HL-60 (cell line): ENCODE measurements at regions not wholly inside any gene's neighbourhood (a gene's known extent, or its start where the extent isn't known, plus 50 kb on each side); places are given as distances from the start of the nearest gene placed in this dataset.

Source experiments
- POLR2AphosphoS5 ChIP-seq: IDR thresholded peaks from 2 replicates; pipeline ENCODE4 v1.6.1; 2012; ENCODE audit warnings: low read depth
- REST ChIP-seq: IDR thresholded peaks from 2 replicates; pipeline ENCODE4 v1.6.1; 2012; ENCODE audit warnings: low read depth; ENCODE audit not compliant: insufficient replicate concordance
- SPI1 ChIP-seq: IDR thresholded peaks from 2 replicates; pipeline ENCODE4 v1.6.1; 2012; ENCODE audit warnings: low read depth, mild to moderate bottlenecking, borderline replicate concordance
- TF ChIP-seq, protein P1 (sequence below): IDR thresholded peaks from one replicate; pipeline ENCODE4 v1.5.1; 2011; ENCODE audit warnings: low read length, control low read depth, inconsistent platforms; ENCODE audit not compliant: insufficient read depth

- TF ChIP-seq, protein P1, sequence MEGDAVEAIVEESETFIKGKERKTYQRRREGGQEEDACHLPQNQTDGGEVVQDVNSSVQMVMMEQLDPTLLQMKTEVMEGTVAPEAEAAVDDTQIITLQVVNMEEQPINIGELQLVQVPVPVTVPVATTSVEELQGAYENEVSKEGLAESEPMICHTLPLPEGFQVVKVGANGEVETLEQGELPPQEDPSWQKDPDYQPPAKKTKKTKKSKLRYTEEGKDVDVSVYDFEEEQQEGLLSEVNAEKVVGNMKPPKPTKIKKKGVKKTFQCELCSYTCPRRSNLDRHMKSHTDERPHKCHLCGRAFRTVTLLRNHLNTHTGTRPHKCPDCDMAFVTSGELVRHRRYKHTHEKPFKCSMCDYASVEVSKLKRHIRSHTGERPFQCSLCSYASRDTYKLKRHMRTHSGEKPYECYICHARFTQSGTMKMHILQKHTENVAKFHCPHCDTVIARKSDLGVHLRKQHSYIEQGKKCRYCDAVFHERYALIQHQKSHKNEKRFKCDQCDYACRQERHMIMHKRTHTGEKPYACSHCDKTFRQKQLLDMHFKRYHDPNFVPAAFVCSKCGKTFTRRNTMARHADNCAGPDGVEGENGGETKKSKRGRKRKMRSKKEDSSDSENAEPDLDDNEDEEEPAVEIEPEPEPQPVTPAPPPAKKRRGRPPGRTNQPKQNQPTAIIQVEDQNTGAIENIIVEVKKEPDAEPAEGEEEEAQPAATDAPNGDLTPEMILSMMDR, result no peak
- TF ChIP-seq REST (no peak), POLR2AphosphoS5 (no peak), SPI1 (no peak)
These were observed 197.4 kb upstream of the FOXP2 start for GRCh38 chr7:114217026-114217806.
